GM23338 (cell line): ENCODE measurements at regions not wholly inside any gene's neighbourhood (a gene's known extent, or its start where the extent isn't known, plus 50 kb on each side); places are given as distances from the start of the nearest gene placed in this dataset.

Experiments used
- ATAC-seq: fragments of 200-7000 bp; cut with Tn5 transposase; 3 replicates; pipeline ENCODE4 v1.9.1; 2020
- DNase-seq: peaks from one replicate; pipeline ENCODE4 v3.0.0-alpha.2; 2015; ENCODE audit warnings: low spot score
- H2AFZ ChIP-seq: fragments of 200-600 bp; sonication (generic); 2 replicates; pipeline ENCODE4 v1.8.0; 2016; ENCODE audit warnings: antibody characterized with exemption, mild to moderate bottlenecking, moderate library complexity
- H3F3A ChIP-seq: fragments of 200-600 bp; sonication (generic); replicated peaks from 2 replicates; pipeline ENCODE4 v1.8.0; 2017; ENCODE audit warnings: antibody characterized with exemption, mixed run types, low read depth
- H3K27ac ChIP-seq: fragments of 200-600 bp; sonication (generic); 2 replicates; pipeline ENCODE4 v1.6.1; 2016; ENCODE audit warnings: low read depth
- H3K27me3 ChIP-seq: fragments of 200-600 bp; sonication (generic); 2 replicates; pipeline ENCODE4 v1.8.0; 2016; ENCODE audit warnings: mild to moderate bottlenecking, mixed run types, moderate library complexity; ENCODE audit not compliant: insufficient read depth
- H3K36me3 ChIP-seq: fragments of 200-600 bp; sonication (generic); 2 replicates; pipeline ENCODE4 v1.8.0; 2016; ENCODE audit warnings: mild to moderate bottlenecking; ENCODE audit not compliant: insufficient read depth
- H3K4me1 ChIP-seq: fragments of 200-600 bp; sonication (generic); 2 replicates; pipeline ENCODE4 v1.8.0; 2016; ENCODE audit warnings: mild to moderate bottlenecking, moderate library complexity; ENCODE audit not compliant: insufficient read depth
- H3K4me2 ChIP-seq: fragments of 200-600 bp; sonication (generic); 2 replicates; pipeline ENCODE4 v1.7.1; 2017; ENCODE audit warnings: mixed run types
- H3K4me3 ChIP-seq: fragments of 200-600 bp; sonication (generic); 2 replicates; pipeline ENCODE4 v1.6.1; 2016; ENCODE audit warnings: mixed run types
- H3K79me2 ChIP-seq: fragments of 200-600 bp; sonication (generic); replicated peaks from 2 replicates; pipeline ENCODE4 v1.8.0; 2017; ENCODE audit warnings: mild to moderate bottlenecking; ENCODE audit not compliant: insufficient read depth
- H3K9me2 ChIP-seq: fragments of 200-600 bp; sonication (generic); 2 replicates; pipeline ENCODE4 v1.8.0; 2017; ENCODE audit not compliant: insufficient read depth
- H4K20me1 ChIP-seq: fragments of 200-600 bp; sonication (generic); replicated peaks from 2 replicates; pipeline ENCODE4 v1.8.0; 2017; ENCODE audit warnings: mild to moderate bottlenecking; ENCODE audit not compliant: insufficient read depth
- H3K27ac Mint-ChIP-seq: 2 replicates; pipeline ENCODE4 v1.8.0; 2020; ENCODE audit warnings: inconsistent platforms, mild to moderate bottlenecking, moderate library complexity, mixed read lengths
- H3K27me3 Mint-ChIP-seq: 3 replicates; pipeline ENCODE4 v1.8.0; 2022; ENCODE audit warnings: low read depth, mild to moderate bottlenecking, moderate library complexity, mixed read lengths, inconsistent platforms; ENCODE audit not compliant: insufficient read depth, poor library complexity
- H3K36me3 Mint-ChIP-seq: 3 replicates; pipeline ENCODE4 v1.8.0; 2021; ENCODE audit warnings: low read depth, mild to moderate bottlenecking, inconsistent platforms, moderate library complexity, mixed read lengths
- H3K4me1 Mint-ChIP-seq: 3 replicates; pipeline ENCODE4 v1.8.0; 2020; ENCODE audit warnings: mild to moderate bottlenecking, inconsistent platforms, mixed read lengths
- H3K4me3 Mint-ChIP-seq: 3 replicates; pipeline ENCODE4 v1.8.0; 2021; ENCODE audit warnings: moderate library complexity, mild to moderate bottlenecking, inconsistent platforms, mixed read lengths
- H3K9me3 Mint-ChIP-seq: 3 replicates; pipeline ENCODE4 v1.8.0; 2020; ENCODE audit warnings: moderate library complexity, mild to moderate bottlenecking, inconsistent platforms, mixed read lengths
- CREB1 ChIP-seq: fragments of 250-450 bp; sonication (Bioruptor Pico); IDR thresholded peaks from 2 replicates; pipeline ENCODE4 v1.5.0; 2020; ENCODE audit warnings: low read depth, mild to moderate bottlenecking, moderate library complexity
- ETS1 ChIP-seq: IDR thresholded peaks from 2 replicates; pipeline ENCODE4 v1.6.1; 2016; ENCODE audit warnings: antibody characterized with exemption
- EZH2 ChIP-seq: fragments of 200-600 bp; sonication (generic); IDR thresholded peaks from one replicate; pipeline ENCODE4 v1.8.0; 2017; ENCODE audit warnings: antibody characterized with exemption, mild to moderate bottlenecking, low read depth; ENCODE audit not compliant: unreplicated experiment
- EZH2phosphoT487 ChIP-seq: fragments of 200-600 bp; sonication (generic); IDR thresholded peaks from one replicate; pipeline ENCODE4 v1.8.1; 2018; ENCODE audit warnings: antibody characterized with exemption; ENCODE audit not compliant: unreplicated experiment
- JUNB ChIP-seq: IDR thresholded peaks from one replicate; pipeline ENCODE4 v1.6.1; 2016; ENCODE audit warnings: antibody characterized with exemption; ENCODE audit not compliant: unreplicated experiment
- POLR2AphosphoS5 ChIP-seq: IDR thresholded peaks from 2 replicates; pipeline ENCODE4 v1.6.1; 2016; ENCODE audit warnings: antibody characterized with exemption, low read depth
- REST ChIP-seq: IDR thresholded peaks from one replicate; pipeline ENCODE4 v1.6.1; 2018; ENCODE audit warnings: antibody characterized with exemption; ENCODE audit not compliant: unreplicated experiment
- STAT1 ChIP-seq: IDR thresholded peaks from one replicate; pipeline ENCODE4 v1.6.1; 2016; ENCODE audit warnings: antibody characterized with exemption; ENCODE audit not compliant: unreplicated experiment
- ZNF114 ChIP-seq: fragments of 250-450 bp; sonication (Bioruptor Pico); IDR thresholded peaks from 2 replicates; pipeline ENCODE4 v1.5.0; 2020; ENCODE audit warnings: mild to moderate bottlenecking, moderate library complexity
- ZNF331 ChIP-seq: fragments of 250-450 bp; sonication (Bioruptor Pico); IDR thresholded peaks from 2 replicates; pipeline ENCODE4 v1.5.0; 2020; ENCODE audit warnings: low read depth, mild to moderate bottlenecking, moderate library complexity
- TF ChIP-seq, protein P1 (sequence below), 2 experiments: fragments of 200-600 bp in 1 of 2; sonication (generic) in 1 of 2; conservative IDR thresholded peaks; 2 replicates each; pipeline versions ENCODE4 v1.5.1 to v1.6.1; 2016 to 2017; ENCODE audit warnings: antibody characterized with exemption in 2 of 2, low read depth in 2 of 2, mild to moderate bottlenecking in 2 of 2, moderate library complexity in 1 of 2

GRCh38 chr6:43887340-43887858 lies 117.4 kb downstream of the VEGFA start:
- H3K9me3 Mint-ChIP-seq, result no peaks in the 10 kb centered on the region
- H3K4me1 Mint-ChIP-seq, result peaks cover 21% of the 10 kb centered on the region
- Histone ChIP-seq H3K9me2 (no peaks in the 10 kb centered on the region), H3K4me2 (no peak overlapping the region), H3K4me3 (no peak overlapping the region), H3K79me2 (no peaks in the 10 kb centered on the region), H3K27ac (no peak overlapping the region), H3F3A (no peaks in the 10 kb centered on the region), H4K20me1 (no peaks in the 10 kb centered on the region), H2AFZ (no peak overlapping the region), H3K36me3 (no peaks in the 10 kb centered on the region), H3K4me1 (peaks cover 16% of the 10 kb centered on the region), H3K27me3 (0 out of 2 replicates have a peak, but pooled peaks cover 4% of the 10 kb centered on the region)
- H3K27me3 Mint-ChIP-seq, result peaks cover 14% of the 10 kb centered on the region
- H3K27ac Mint-ChIP-seq, result no peak overlapping the region
- no peak overlapping the region for H3K4me3 Mint-ChIP-seq
- ATAC-seq, result no peak
- DNase-seq, result no peak
- H3K36me3 Mint-ChIP-seq, result no peaks in the 10 kb centered on the region
- no peak for TF ChIP-seq STAT1
- no peak for TF ChIP-seq ETS1
- no peak for TF ChIP-seq EZH2
- no peak for TF ChIP-seq POLR2AphosphoS5
- TF ChIP-seq EZH2phosphoT487, result no peak
- TF ChIP-seq CREB1, result no peak
- TF ChIP-seq, protein P1, sequence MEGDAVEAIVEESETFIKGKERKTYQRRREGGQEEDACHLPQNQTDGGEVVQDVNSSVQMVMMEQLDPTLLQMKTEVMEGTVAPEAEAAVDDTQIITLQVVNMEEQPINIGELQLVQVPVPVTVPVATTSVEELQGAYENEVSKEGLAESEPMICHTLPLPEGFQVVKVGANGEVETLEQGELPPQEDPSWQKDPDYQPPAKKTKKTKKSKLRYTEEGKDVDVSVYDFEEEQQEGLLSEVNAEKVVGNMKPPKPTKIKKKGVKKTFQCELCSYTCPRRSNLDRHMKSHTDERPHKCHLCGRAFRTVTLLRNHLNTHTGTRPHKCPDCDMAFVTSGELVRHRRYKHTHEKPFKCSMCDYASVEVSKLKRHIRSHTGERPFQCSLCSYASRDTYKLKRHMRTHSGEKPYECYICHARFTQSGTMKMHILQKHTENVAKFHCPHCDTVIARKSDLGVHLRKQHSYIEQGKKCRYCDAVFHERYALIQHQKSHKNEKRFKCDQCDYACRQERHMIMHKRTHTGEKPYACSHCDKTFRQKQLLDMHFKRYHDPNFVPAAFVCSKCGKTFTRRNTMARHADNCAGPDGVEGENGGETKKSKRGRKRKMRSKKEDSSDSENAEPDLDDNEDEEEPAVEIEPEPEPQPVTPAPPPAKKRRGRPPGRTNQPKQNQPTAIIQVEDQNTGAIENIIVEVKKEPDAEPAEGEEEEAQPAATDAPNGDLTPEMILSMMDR (conservative IDR thresholded peaks at IDR 0.05; ENCODE audit: low read depth in 2 of 2), result no peak
- TF ChIP-seq ZNF114 (CRISPR knock-in tag), result no peak
- no peak for TF ChIP-seq JUNB

- Mint-ChIP-seq H3K27ac (no peak overlapping the region), H3K9me3 (no peaks in the 10 kb centered on the region), H3K36me3 (no peaks in the 10 kb centered on the region), H3K4me1 (peaks cover 18% of the 10 kb centered on the region), H3K4me3 (no peak overlapping the region), H3K27me3 (peaks cover 12% of the 10 kb centered on the region)
- no peak for DNase-seq
- Histone ChIP-seq H4K20me1 (no peaks in the 10 kb centered on the region), H3K27me3 (0 out of 2 replicates have a peak, but pooled peaks cover 4% of the 10 kb centered on the region), H3K9me2 (no peaks in the 10 kb centered on the region), H3F3A (no peaks in the 10 kb centered on the region), H3K4me3 (no peak overlapping the region), H2AFZ (no peak overlapping the region), H3K36me3 (no peaks in the 10 kb centered on the region), H3K4me1 (peaks cover 14% of the 10 kb centered on the region), H3K79me2 (no peaks in the 10 kb centered on the region), H3K4me2 (no peak overlapping the region), H3K27ac (no peak overlapping the region)
- ATAC-seq, result no peak
- no peak for TF ChIP-seq ZNF331 (CRISPR knock-in tag)
- TF ChIP-seq EZH2, result no peak
- TF ChIP-seq STAT1, result no peak
- no peak for TF ChIP-seq CREB1
- TF ChIP-seq POLR2AphosphoS5, result no peak
- no peak for TF ChIP-seq REST
- TF ChIP-seq ZNF114 (CRISPR knock-in tag), result no peak
- no peak for TF ChIP-seq EZH2phosphoT487
- TF ChIP-seq, protein P1 (conservative IDR thresholded peaks at IDR 0.05; ENCODE audit: low read depth in 2 of 2), result no peak
- no peak for TF ChIP-seq JUNB
- TF ChIP-seq ETS1, result no peak
Measured at GRCh38 chr6:43886717-43887339, 116.8 kb downstream of the VEGFA start.
